ENCODE measurements at regions not wholly inside any gene's neighbourhood (a gene's known extent, or its start where the extent isn't known, plus 50 kb on each side); places are given as distances from the start of the nearest gene placed in this dataset.

GRCh38 chr14:101504096-101504948 lies 57.0 kb upstream of the DIO3 start:
- no peak for DNase-seq (ENCODE audit: low read depth)

DNA sequence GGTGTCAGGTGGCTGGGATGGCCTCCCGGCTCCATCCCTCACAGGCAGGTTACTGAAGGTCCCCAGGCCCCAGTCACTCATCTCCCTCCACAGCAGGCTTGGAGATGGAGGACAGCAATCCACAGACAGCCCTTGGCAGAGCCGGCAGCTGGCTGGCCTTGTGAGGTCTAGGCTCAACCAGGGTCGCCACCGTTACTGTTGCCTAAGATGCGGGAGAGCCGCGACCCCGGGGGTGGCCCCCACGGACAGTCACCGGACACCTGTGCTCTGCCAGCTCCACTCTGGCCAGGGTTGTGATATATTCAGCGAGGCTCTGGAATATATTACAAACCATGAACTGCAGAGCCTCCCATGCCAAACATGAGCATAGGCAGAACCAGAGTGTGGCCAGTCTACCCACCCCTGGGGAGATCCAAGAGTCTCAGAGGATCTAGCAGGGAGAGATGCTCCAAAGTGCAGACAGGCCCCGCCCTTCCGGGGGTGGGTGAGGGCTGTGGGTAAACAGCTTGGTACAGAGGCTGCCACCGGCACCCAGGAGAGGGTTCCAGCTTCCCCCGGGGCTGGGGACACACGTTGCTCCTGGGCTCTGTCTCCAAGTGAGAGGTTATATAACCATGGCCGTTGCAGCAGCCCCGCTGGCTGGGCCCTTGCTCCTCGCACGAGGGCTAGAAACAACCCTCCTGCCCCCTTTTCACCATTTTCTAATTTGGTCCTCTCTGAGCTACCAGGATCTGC lies 55.9 kb upstream of the DIO3 start:
- no peak for DNase-seq (ENCODE audit: low read depth)

DNA sequence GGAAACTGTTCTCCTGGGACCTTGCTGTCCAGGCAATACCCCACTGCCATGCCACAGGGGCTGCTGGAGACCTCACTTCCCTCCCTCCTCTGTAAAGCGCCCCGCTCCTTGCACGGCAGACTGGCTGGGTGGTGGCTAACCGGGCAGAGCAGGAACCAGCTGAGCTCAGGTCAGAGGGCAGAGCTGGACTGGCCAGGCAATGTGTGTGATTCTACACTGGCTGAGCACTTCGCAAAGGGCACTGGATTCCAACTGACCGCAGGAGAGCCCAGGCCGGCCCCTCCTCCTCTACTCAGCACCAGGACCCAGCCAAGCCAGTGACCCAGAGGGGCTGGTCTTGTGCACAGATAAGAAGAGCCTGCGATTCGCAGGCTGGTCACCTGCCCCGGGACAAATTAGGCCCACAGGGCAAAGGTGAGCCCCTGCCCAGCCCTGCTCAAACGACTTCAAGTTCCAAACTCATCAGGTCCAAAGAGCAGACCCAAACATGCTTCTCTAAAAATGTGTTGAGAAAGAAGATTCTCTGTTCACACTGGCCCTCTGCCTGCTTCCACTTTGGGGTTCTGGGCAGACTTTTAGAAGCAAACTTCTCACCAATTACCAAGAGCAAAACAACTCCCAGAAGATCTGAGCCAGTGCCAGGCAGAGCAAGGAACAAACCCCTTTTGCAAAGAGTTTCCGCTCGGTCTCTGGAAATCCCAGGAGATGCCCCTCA lies 54.9 kb upstream of the DIO3 start:
- DNase-seq (ENCODE audit: low read depth) = no peak

DNA sequence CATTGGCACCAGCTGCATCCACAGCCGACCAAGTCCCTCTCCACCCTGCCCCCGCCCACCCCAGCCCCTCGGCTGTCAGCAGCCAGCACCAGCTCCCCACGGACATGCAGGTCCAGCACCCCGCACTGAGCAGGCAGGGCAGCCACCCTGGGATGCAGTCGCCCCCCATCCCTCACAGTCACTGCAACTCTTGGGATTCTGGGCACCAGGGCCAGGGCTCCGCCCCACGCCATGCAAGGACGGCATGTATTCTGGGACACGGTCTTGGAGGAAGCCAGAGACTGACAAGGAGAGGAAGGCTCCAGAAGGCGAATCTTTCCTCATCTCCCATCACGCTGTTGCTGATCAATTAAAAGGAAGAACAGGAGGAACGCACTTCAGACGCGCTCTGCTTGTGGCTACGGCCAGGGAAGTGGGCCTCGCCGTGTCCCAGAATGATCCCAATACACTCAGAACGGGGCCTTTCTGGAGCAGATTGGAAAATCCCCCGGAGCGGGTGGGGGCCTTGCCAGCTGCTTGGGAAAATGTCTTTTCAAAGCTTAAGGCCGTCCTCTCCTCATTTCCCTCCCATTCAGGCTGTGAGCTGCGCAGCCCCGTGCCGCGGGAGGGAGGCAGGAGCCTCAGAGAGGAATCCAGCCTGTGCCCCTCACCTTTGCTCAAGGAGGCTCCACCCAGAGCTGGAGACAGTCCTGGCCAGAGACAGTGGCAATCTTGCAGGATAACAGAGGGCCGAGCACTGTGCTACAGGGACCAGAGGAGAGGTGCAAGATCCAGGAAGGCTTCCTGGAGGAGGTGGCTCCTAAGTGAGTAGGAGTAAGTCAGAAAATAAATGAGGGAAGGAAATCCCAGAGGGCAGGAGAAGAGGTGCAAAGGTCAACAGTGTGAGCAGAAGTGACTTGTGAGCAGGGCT lies 54.1 kb upstream of the DIO3 start:
- DNase-seq (ENCODE audit: low read depth) = no peak

DNA sequence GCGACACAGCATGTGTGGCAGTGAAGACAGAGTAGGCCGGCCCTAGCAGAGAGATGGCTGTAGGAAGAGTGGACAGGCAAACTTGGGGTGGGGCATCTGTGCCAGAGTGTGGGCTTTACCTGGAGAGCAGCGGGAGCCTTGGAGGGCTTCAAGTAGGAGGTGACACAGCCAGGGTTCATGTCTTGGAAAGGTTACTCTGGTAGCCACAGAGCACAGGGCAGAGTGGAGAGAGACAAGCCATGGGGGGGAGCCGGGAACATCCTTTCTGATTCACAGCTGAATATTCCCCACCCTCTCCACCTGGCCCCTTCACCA lies 53.5 kb upstream of the DIO3 start:
- DNase-seq (ENCODE audit: low read depth) = no peak

DNA sequence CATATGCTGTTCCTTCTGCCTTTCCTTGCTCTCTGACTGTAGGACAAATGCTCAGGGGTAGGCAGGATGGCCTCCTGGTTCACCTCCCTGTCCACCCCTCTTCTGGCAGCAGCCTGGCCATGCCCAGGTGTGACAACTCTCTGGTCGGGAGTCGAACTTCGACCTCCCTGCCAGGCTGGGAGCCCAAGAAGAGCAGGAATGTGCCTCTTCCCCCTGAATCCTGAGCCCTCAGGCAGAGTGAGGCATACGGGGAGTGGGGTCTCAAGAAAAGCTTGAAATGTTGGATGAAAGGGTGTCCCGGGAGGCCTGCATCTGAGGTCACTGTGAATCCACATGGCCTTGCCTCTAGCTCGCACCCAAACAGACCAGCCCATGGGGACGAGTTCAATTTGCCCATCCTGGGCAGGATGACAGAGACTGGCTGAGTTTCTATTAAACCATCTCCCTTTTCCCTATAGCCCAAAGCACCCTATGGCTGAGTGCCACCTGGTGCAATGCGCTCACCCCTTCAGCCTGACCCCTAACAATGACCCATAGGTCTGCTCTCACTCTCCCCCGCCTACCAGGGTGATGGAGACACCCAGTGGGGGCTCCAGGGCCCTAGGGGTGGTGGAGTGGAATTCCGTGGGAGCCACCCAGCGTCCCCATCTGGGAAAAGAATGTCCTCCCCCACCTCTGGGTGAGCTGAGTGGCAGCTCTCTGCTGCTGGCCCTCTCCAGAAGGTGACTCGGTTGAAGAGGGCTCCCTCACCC lies 52.9 kb upstream of the DIO3 start:
- no peak for DNase-seq (ENCODE audit: low read depth)

GRCh38 chr14:101508948-101509729 lies 52.2 kb upstream of the DIO3 start:
- DNase-seq (ENCODE audit: low read depth) = no peak

DNA sequence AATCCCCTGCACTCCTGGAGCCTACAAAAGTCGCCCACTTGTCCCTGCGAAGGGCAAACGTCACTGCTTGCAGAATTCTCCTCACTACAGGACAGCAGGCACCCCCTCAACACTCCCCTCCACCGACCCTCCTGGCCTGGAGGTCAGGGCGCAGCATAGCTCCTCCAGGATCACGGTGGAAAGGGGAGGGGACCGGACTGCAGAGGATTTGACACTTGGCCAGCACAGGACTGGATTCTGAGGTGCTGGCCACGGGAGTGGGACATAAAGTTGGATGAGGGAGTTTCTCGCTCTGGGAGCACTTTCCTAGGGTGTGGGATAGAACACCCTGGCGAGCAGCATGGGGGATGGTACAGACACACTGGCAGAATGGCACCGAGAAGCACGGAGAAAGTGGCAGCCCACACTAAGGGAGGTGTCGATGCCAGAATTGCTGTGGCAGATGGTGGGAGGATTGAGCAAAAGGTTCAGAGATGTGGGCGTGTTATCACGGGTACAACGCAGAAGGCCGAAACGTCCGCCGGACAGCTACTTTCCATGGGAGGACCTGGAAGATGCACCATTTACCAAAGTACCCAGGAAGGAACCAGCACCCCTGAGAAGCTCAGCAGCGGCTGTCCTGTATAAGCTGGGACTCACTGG lies 51.4 kb upstream of the DIO3 start:
- DNase-seq (ENCODE audit: low read depth) = no peak

DNA sequence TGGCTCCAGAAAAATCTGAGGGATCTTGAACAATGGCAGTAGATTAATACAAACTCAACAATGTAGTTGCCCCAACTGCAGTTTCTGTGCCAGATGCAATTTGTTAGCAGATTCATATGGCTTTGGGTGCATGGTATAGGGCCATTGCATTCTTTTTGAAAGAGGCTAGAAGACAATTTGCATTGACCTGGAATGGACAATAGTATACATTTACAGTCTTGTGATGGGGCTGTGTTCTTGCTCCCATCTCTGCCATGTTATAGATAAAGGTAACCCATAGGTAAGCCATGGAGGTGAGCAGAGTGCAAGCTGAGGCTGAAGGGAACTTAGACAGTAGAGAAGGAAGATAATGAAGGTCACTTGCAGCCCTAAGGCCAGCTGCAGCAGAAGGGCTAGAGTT lies 50.1 kb upstream of the DIO3 start:
- no peak for DNase-seq (ENCODE audit: low read depth)
